CD4-positive, alpha-beta T cell treated with Interleukin-15 for 4 hours (primary cell): ENCODE measurements at regions not wholly inside any gene's neighbourhood (a gene's known extent, or its start where the extent isn't known, plus 50 kb on each side); places are given as distances from the start of the nearest gene placed in this dataset.
"Not testable (repeated sequence)": the region's sequence is repeated elsewhere in the genome, so short reads cannot be mapped to it uniquely, and the experiment has no call there.

Source experiments
- DNase-seq: peaks from one replicate; pipeline ENCODE4 v3.0.0-alpha.2; 2020; ENCODE audit warnings: low spot score

GRCh38 chr3:74978684-74979083 lies 364.2 kb upstream of the CNTN3 start:
- DNase-seq = no peak

GRCh38 chr3:74985028-74985904 lies 370.8 kb upstream of the CNTN3 start:
- not testable (repeated sequence) for DNase-seq

GRCh38 chr3:74988095-74988494 lies 373.6 kb upstream of the CNTN3 start:
- no peak for DNase-seq

GRCh38 chr3:74992898-74993297 lies 378.4 kb upstream of the CNTN3 start:
- DNase-seq = no peak

GRCh38 chr3:75001330-75001729 lies 386.9 kb upstream of the CNTN3 start:
- DNase-seq = no peak

GRCh38 chr3:75012791-75013331 lies 398.4 kb upstream of the CNTN3 start:
- no peak for DNase-seq

GRCh38 chr3:75014008-75014407 lies 399.5 kb upstream of the CNTN3 start:
- DNase-seq = no peak

GRCh38 chr3:75015280-75015679 lies 400.8 kb upstream of the CNTN3 start:
- no peak for DNase-seq

- DNase-seq = no peak
These were observed 420.7 kb upstream of the CNTN3 start for GRCh38 chr3:75035146-75035545.

- DNase-seq = no peak
These were observed 428.5 kb upstream of the CNTN3 start for GRCh38 chr3:75042941-75043340.

- DNase-seq = no peak
These were observed 434.2 kb upstream of the CNTN3 start for GRCh38 chr3:75048650-75049049.

GRCh38 chr3:75049533-75049932 lies 435.1 kb upstream of the CNTN3 start:
- no peak for DNase-seq

GRCh38 chr3:75059120-75059519 lies 444.7 kb upstream of the CNTN3 start:
- DNase-seq = no peak

- DNase-seq = no peak
These were observed 447.3 kb upstream of the CNTN3 start for GRCh38 chr3:75061806-75062205.

- no peak for DNase-seq
These were observed 460.7 kb upstream of the CNTN3 start for GRCh38 chr3:75075158-75075557.

- no peak for DNase-seq
These were observed 462.0 kb upstream of the CNTN3 start for GRCh38 chr3:75076481-75076880.

- DNase-seq = no peak
These were observed 463.8 kb upstream of the CNTN3 start for GRCh38 chr3:75078290-75078689.

GRCh38 chr3:75082845-75083244 lies 468.4 kb upstream of the CNTN3 start:
- DNase-seq = no peak

- DNase-seq = no peak
These were observed 475.4 kb upstream of the CNTN3 start for GRCh38 chr3:75089841-75090240.

GRCh38 chr3:75101329-75102147 lies 487.1 kb upstream of the CNTN3 start:
- DNase-seq = no peak

GRCh38 chr3:75110741-75111140 lies 496.3 kb upstream of the CNTN3 start:
- DNase-seq = no peak

- DNase-seq = no peak
These were observed 501.2 kb upstream of the CNTN3 start for GRCh38 chr3:75115695-75116094.

- DNase-seq = no peak
These were observed 504.3 kb upstream of the CNTN3 start for GRCh38 chr3:75118779-75119178.
